Activated CD8-positive, alpha-beta T cell treated with anti-CD3 and anti-CD28 coated beads, Interleukin-2, amount 10 ng/mL, durations not matched to agents 7 days and 5 days (primary cell): ENCODE measurements at regions not wholly inside any gene's neighbourhood (a gene's known extent, or its start where the extent isn't known, plus 50 kb on each side); places are given as distances from the start of the nearest gene placed in this dataset.

Experiments used
- ATAC-seq: fragments of 150-1000 bp; cut with Tn5 transposase; one replicate; pipeline ENCODE4 v1.10.0; 2021; ENCODE audit warnings: moderate library complexity
- CTCF ChIA-PET: fragments of 350-600 bp; sonication (Branson Sonifier 250); formaldehyde crosslinking; loops from one replicate; lab custom pipeline; 2021; ENCODE audit warnings: antibody characterized with exemption; lab: Charles Lee
- POLR2A ChIA-PET: fragments of 350-600 bp; sonication (Branson Sonifier 250); formaldehyde crosslinking; loops from one replicate; lab custom pipeline; 2021; ENCODE audit warnings: antibody characterized with exemption; lab: Charles Lee
- DNase-seq: peaks from one replicate; pipeline ENCODE4 v3.0.0-alpha.2; 2020
- H3K27ac Mint-ChIP-seq: one replicate; pipeline ENCODE4 v1.8.0; 2021; ENCODE audit warnings: mild to moderate bottlenecking, mixed read lengths
- H3K27me3 Mint-ChIP-seq: one replicate; pipeline ENCODE4 v1.8.0; 2021; ENCODE audit warnings: low read depth, mixed read lengths
- H3K36me3 Mint-ChIP-seq: one replicate; pipeline ENCODE4 v1.8.0; 2021; ENCODE audit warnings: low read depth, mixed read lengths
- H3K4me1 Mint-ChIP-seq: one replicate; pipeline ENCODE4 v1.8.0; 2021; ENCODE audit warnings: low read depth, mixed read lengths
- H3K4me3 Mint-ChIP-seq: one replicate; pipeline ENCODE4 v1.8.0; 2021; ENCODE audit warnings: mild to moderate bottlenecking, mixed read lengths
- H3K9me3 Mint-ChIP-seq: one replicate; pipeline ENCODE4 v1.8.0; 2022; ENCODE audit warnings: mixed read lengths; ENCODE audit not compliant: insufficient read depth

GRCh38 chr2:61774351-61774750, 79.5 kb downstream of the FAM161A start:
- H3K4me1 Mint-ChIP-seq, result no peaks in the 10 kb centered on the region
- no peak overlapping the region for H3K4me3 Mint-ChIP-seq
- H3K9me3 Mint-ChIP-seq, result no peaks in the 10 kb centered on the region
- H3K36me3 Mint-ChIP-seq, result no peaks in the 10 kb centered on the region
- DNase-seq (no peak), ATAC-seq (no peak)
- H3K27ac Mint-ChIP-seq, result no peak overlapping the region
- CTCF ChIA-PET, result no interaction called here
- POLR2A ChIA-PET, result interaction anchor here (0.6 kb wide), 1 partner anchor 547 kb away, joined by 6 read pairs; no protein-coding TSS in a partner anchor
- peaks cover 19% of the 10 kb centered on the region for H3K27me3 Mint-ChIP-seq

- no peak overlapping the region for H3K27ac Mint-ChIP-seq
- DNase-seq, result no peak
- ChIA-PET CTCF (no interaction called here), POLR2A (no interaction called here)
- no peak for ATAC-seq
- no peaks in the 10 kb centered on the region for H3K36me3 Mint-ChIP-seq
- no peaks in the 10 kb centered on the region for H3K9me3 Mint-ChIP-seq
- H3K4me1 Mint-ChIP-seq, result no peaks in the 10 kb centered on the region
- H3K27me3 Mint-ChIP-seq, result peaks cover 23% of the 10 kb centered on the region
- H3K4me3 Mint-ChIP-seq, result no peak overlapping the region
Observed at GRCh38 chr2:61771904-61772845, 81.7 kb downstream of the FAM161A start.

- no peak for DNase-seq
- Mint-ChIP-seq H3K9me3 (no peaks in the 10 kb centered on the region), H3K27me3 (peaks cover 21% of the 10 kb centered on the region), H3K36me3 (no peaks in the 10 kb centered on the region), H3K4me3 (no peak overlapping the region), H3K27ac (no peak overlapping the region), H3K4me1 (no peaks in the 10 kb centered on the region)
- ChIA-PET POLR2A (no interaction called here), CTCF (no interaction called here)
- no peak for ATAC-seq
Observed at GRCh38 chr2:61770746-61771145, 83.1 kb downstream of the FAM161A start.

GRCh38 chr2:61770298-61770697, 83.6 kb downstream of the FAM161A start:
- Mint-ChIP-seq H3K36me3 (no peaks in the 10 kb centered on the region), H3K4me1 (no peaks in the 10 kb centered on the region), H3K4me3 (no peak overlapping the region), H3K9me3 (no peaks in the 10 kb centered on the region), H3K27me3 (peaks cover 18% of the 10 kb centered on the region), H3K27ac (no peak overlapping the region)
- CTCF ChIA-PET, result no interaction called here
- ATAC-seq, result no peak
- POLR2A ChIA-PET, result no interaction called here
- DNase-seq, result no peak

GRCh38 chr2:61769093-61769675, 84.7 kb downstream of the FAM161A start:
- Mint-ChIP-seq H3K27ac (no peak overlapping the region), H3K27me3 (peaks cover 18% of the 10 kb centered on the region), H3K9me3 (no peaks in the 10 kb centered on the region), H3K4me3 (no peak overlapping the region), H3K4me1 (peaks cover 5% of the 10 kb centered on the region), H3K36me3 (peaks cover 5% of the 10 kb centered on the region)
- DNase-seq (no peak), ATAC-seq (no peak)
- POLR2A ChIA-PET, result no interaction called here
- CTCF ChIA-PET, result no interaction called here

GRCh38 chr2:61764035-61764800, 89.6 kb downstream of the FAM161A start:
- H3K27ac Mint-ChIP-seq, result peak overlapping the region; percentile 96
- ChIA-PET CTCF (no interaction called here), POLR2A (interaction anchor here (0.6 to 1.8 kb wide), 5 partner anchors 89 to 815 kb away, joined by 3 to 5 read pairs (median 3); partner anchors contain the start of genes FAM161A and XPO1)
- ATAC-seq (peak; percentile 98), DNase-seq (peak; percentile 97)
- peak overlapping the region; percentile 89 for H3K4me3 Mint-ChIP-seq
- no peaks in the 10 kb centered on the region for H3K9me3 Mint-ChIP-seq
- H3K27me3 Mint-ChIP-seq, result peaks cover 2% of the 10 kb centered on the region
- peaks cover 20% of the 10 kb centered on the region for H3K4me1 Mint-ChIP-seq
- H3K36me3 Mint-ChIP-seq, result peaks cover 5% of the 10 kb centered on the region

GRCh38 chr2:61763605-61764034, 90.2 kb downstream of the FAM161A start:
- DNase-seq (no peak), ATAC-seq (peak; percentile 19)
- Mint-ChIP-seq H3K36me3 (peaks cover 5% of the 10 kb centered on the region), H3K9me3 (no peaks in the 10 kb centered on the region), H3K27ac (peak overlapping the region; percentile 96), H3K4me1 (peaks cover 20% of the 10 kb centered on the region), H3K27me3 (no peaks in the 10 kb centered on the region), H3K4me3 (peak overlapping the region; percentile 89)
- ChIA-PET CTCF (no interaction called here), POLR2A (interaction anchor here (1.1 to 1.8 kb wide), 2 partner anchors 225 to 586 kb away, joined by 4 to 5 read pairs; partner anchors contain the start of gene XPO1)

- POLR2A ChIA-PET, result no interaction called here
- Mint-ChIP-seq H3K27me3 (no peaks in the 10 kb centered on the region), H3K4me3 (no peak overlapping the region), H3K27ac (no peak overlapping the region), H3K36me3 (peaks cover 5% of the 10 kb centered on the region), H3K4me1 (peaks cover 20% of the 10 kb centered on the region), H3K9me3 (no peaks in the 10 kb centered on the region)
- ATAC-seq (no peak), DNase-seq (no peak)
- CTCF ChIA-PET, result no interaction called here
Observed at GRCh38 chr2:61762292-61762691, 91.6 kb downstream of the FAM161A start.

DNA sequence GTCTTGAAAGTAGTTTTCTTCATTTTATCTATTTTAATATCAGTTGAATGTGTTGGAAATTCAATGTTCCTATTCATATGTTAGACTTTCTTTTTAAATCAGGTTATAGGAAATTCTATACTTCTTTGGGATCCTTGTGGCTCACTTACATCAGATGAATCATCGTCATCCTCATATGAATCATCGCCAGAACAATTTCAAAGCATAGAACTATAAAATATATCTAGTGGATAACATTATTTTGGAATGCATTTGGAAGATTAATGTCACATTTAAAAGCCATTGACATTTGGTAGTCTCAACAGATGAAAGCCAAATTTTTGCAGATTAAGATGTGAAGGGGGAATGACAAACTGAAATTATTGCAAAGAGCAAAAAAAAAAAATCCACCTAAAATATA, 94.1 kb downstream of the FAM161A start:
- no peaks in the 10 kb centered on the region for H3K9me3 Mint-ChIP-seq
- H3K4me1 Mint-ChIP-seq, result peaks cover 20% of the 10 kb centered on the region
- no peak for ATAC-seq
- H3K27me3 Mint-ChIP-seq, result no peaks in the 10 kb centered on the region
- no peak overlapping the region for H3K4me3 Mint-ChIP-seq
- no peak for DNase-seq
- H3K27ac Mint-ChIP-seq, result no peak overlapping the region
- H3K36me3 Mint-ChIP-seq, result peaks cover 5% of the 10 kb centered on the region
- POLR2A ChIA-PET, result no interaction called here
- CTCF ChIA-PET, result no interaction called here

GRCh38 chr2:61759005-61759404, 94.9 kb downstream of the FAM161A start:
- ChIA-PET POLR2A (no interaction called here), CTCF (no interaction called here)
- no peak overlapping the region for H3K4me3 Mint-ChIP-seq
- no peaks in the 10 kb centered on the region for H3K27me3 Mint-ChIP-seq
- ATAC-seq (no peak), DNase-seq (no peak)
- no peak overlapping the region for H3K27ac Mint-ChIP-seq
- H3K36me3 Mint-ChIP-seq, result no peaks in the 10 kb centered on the region
- H3K9me3 Mint-ChIP-seq, result no peaks in the 10 kb centered on the region
- H3K4me1 Mint-ChIP-seq, result peaks cover 15% of the 10 kb centered on the region

GRCh38 chr2:61758159-61758558, 95.7 kb downstream of the FAM161A start:
- Mint-ChIP-seq H3K36me3 (no peaks in the 10 kb centered on the region), H3K4me3 (no peak overlapping the region), H3K9me3 (peaks cover 3% of the 10 kb centered on the region), H3K27ac (no peak overlapping the region), H3K4me1 (peaks cover 11% of the 10 kb centered on the region), H3K27me3 (no peaks in the 10 kb centered on the region)
- DNase-seq (no peak), ATAC-seq (no peak)
- ChIA-PET CTCF (no interaction called here), POLR2A (no interaction called here)
